ENCODE measurements at regions not wholly inside any gene's neighbourhood (a gene's known extent, or its start where the extent isn't known, plus 50 kb on each side); places are given as distances from the start of the nearest gene placed in this dataset.

- H3K36me3 ChIP-seq (ENCODE audit: insufficient read depth, low read length): no peaks in the 10 kb centered on the region
- H3K4me3 ChIP-seq: no peak overlapping the region
- TF ChIP-seq POLR2AphosphoS5 (IDR thresholded peaks at IDR 0.05; ENCODE audit: borderline replicate concordance, low read depth, low read length) (no peak), EZH2 (IDR thresholded peaks at IDR 0.05) (no peak), FOXP2 (optimal IDR thresholded peaks at IDR 0.05; ENCODE audit: control extremely low read depth, extremely low read length, insufficient read depth) (no peak)
- no peak overlapping the region for H3K27ac ChIP-seq
- no peak overlapping the region for H3K9ac ChIP-seq (ENCODE audit: insufficient read length)
- no peak for DNase-seq (ENCODE audit: low read depth, low spot score)
- H3K9me3 ChIP-seq (ENCODE audit: low read depth, low read length): no peaks in the 10 kb centered on the region
These were observed 100.5 kb upstream of the SLC25A13 start for GRCh38 chr7:96422388-96422787.

GRCh38 chr7:96418581-96418980 lies 96.7 kb upstream of the SLC25A13 start:
- Histone ChIP-seq H3K9me3 (ENCODE audit: low read depth, low read length) (no peaks in the 10 kb centered on the region), H3K9ac (ENCODE audit: insufficient read length) (no peak overlapping the region), H3K27ac (peak overlapping the region; percentile 44; the same call in 1 of the 2 replicates), H3K4me3 (no peak overlapping the region), H3K36me3 (ENCODE audit: insufficient read depth, low read length) (no peaks in the 10 kb centered on the region)
- peak; percentile 37 for DNase-seq (ENCODE audit: low read depth, low spot score)
- TF ChIP-seq FOXP2 (optimal IDR thresholded peaks at IDR 0.05; ENCODE audit: control extremely low read depth, extremely low read length, insufficient read depth) (peak; percentile 81), POLR2AphosphoS5 (IDR thresholded peaks at IDR 0.05; ENCODE audit: borderline replicate concordance, low read depth, low read length) (no peak; the same call in 1 of the 2 replicates), EZH2 (IDR thresholded peaks at IDR 0.05) (no peak)

- no peak overlapping the region for H3K9ac ChIP-seq (ENCODE audit: insufficient read length)
- H3K9me3 ChIP-seq (ENCODE audit: low read depth, low read length): no peaks in the 10 kb centered on the region
- no peak overlapping the region for H3K4me3 ChIP-seq
- TF ChIP-seq EZH2 (IDR thresholded peaks at IDR 0.05) (no peak), FOXP2 (optimal IDR thresholded peaks at IDR 0.05; ENCODE audit: control extremely low read depth, extremely low read length, insufficient read depth) (no peak), POLR2AphosphoS5 (IDR thresholded peaks at IDR 0.05; ENCODE audit: borderline replicate concordance, low read depth, low read length) (no peak)
- H3K36me3 ChIP-seq (ENCODE audit: insufficient read depth, low read length): no peaks in the 10 kb centered on the region
- no peak overlapping the region for H3K27ac ChIP-seq
- no peak for DNase-seq (ENCODE audit: low read depth, low spot score)
These were observed 95.9 kb upstream of the SLC25A13 start for GRCh38 chr7:96417784-96418183.

- no peaks in the 10 kb centered on the region for H3K9me3 ChIP-seq (ENCODE audit: low read depth, low read length)
- H3K36me3 ChIP-seq (ENCODE audit: insufficient read depth, low read length): no peaks in the 10 kb centered on the region
- no peak for DNase-seq (ENCODE audit: low read depth, low spot score)
- H3K9ac ChIP-seq (ENCODE audit: insufficient read length): no peak overlapping the region
- TF ChIP-seq FOXP2 (optimal IDR thresholded peaks at IDR 0.05; ENCODE audit: control extremely low read depth, extremely low read length, insufficient read depth) (no peak), EZH2 (IDR thresholded peaks at IDR 0.05) (no peak), POLR2AphosphoS5 (IDR thresholded peaks at IDR 0.05; ENCODE audit: borderline replicate concordance, low read depth, low read length) (no peak)
- H3K4me3 ChIP-seq: peak overlapping the region; percentile 46; the same call in 1 of the 2 replicates
- H3K27ac ChIP-seq: peak overlapping the region; percentile 79; the same call in 1 of the 2 replicates
These were observed 94.7 kb upstream of the SLC25A13 start for GRCh38 chr7:96416599-96416998.

GRCh38 chr7:96416116-96416515 lies 94.2 kb upstream of the SLC25A13 start:
- H3K4me3 ChIP-seq: no peak overlapping the region
- no peak overlapping the region for H3K27ac ChIP-seq
- no peak for TF ChIP-seq EZH2 (IDR thresholded peaks at IDR 0.05)
- no peak for TF ChIP-seq FOXP2 (optimal IDR thresholded peaks at IDR 0.05; ENCODE audit: control extremely low read depth, extremely low read length, insufficient read depth)
- no peak for TF ChIP-seq POLR2AphosphoS5 (IDR thresholded peaks at IDR 0.05; ENCODE audit: borderline replicate concordance, low read depth, low read length)
- no peak for DNase-seq (ENCODE audit: low read depth, low spot score)
- no peaks in the 10 kb centered on the region for H3K36me3 ChIP-seq (ENCODE audit: insufficient read depth, low read length)
- H3K9ac ChIP-seq (ENCODE audit: insufficient read length): no peak overlapping the region
- no peaks in the 10 kb centered on the region for H3K9me3 ChIP-seq (ENCODE audit: low read depth, low read length)

GRCh38 chr7:96415293-96415940 lies 93.5 kb upstream of the SLC25A13 start:
- TF ChIP-seq POLR2AphosphoS5 (IDR thresholded peaks at IDR 0.05; ENCODE audit: borderline replicate concordance, low read depth, low read length): no peak
- TF ChIP-seq EZH2 (IDR thresholded peaks at IDR 0.05): no peak
- no peak for TF ChIP-seq FOXP2 (optimal IDR thresholded peaks at IDR 0.05; ENCODE audit: control extremely low read depth, extremely low read length, insufficient read depth)
- no peak for DNase-seq (ENCODE audit: low read depth, low spot score)
- H3K4me3 ChIP-seq: no peak overlapping the region
- no peaks in the 10 kb centered on the region for H3K9me3 ChIP-seq (ENCODE audit: low read depth, low read length)
- H3K36me3 ChIP-seq (ENCODE audit: insufficient read depth, low read length): no peaks in the 10 kb centered on the region
- H3K27ac ChIP-seq: no peak overlapping the region
- H3K9ac ChIP-seq (ENCODE audit: insufficient read length): no peak overlapping the region

GRCh38 chr7:96414931-96415292 lies 93.0 kb upstream of the SLC25A13 start:
- H3K9ac ChIP-seq (ENCODE audit: insufficient read length): no peak overlapping the region
- no peak overlapping the region for H3K27ac ChIP-seq
- H3K9me3 ChIP-seq (ENCODE audit: low read depth, low read length): no peaks in the 10 kb centered on the region
- no peak overlapping the region for H3K4me3 ChIP-seq
- no peaks in the 10 kb centered on the region for H3K36me3 ChIP-seq (ENCODE audit: insufficient read depth, low read length)
- no peak for TF ChIP-seq FOXP2 (optimal IDR thresholded peaks at IDR 0.05; ENCODE audit: control extremely low read depth, extremely low read length, insufficient read depth)
- no peak for TF ChIP-seq EZH2 (IDR thresholded peaks at IDR 0.05)
- TF ChIP-seq POLR2AphosphoS5 (IDR thresholded peaks at IDR 0.05; ENCODE audit: borderline replicate concordance, low read depth, low read length): no peak
- no peak for DNase-seq (ENCODE audit: low read depth, low spot score)

- TF ChIP-seq POLR2AphosphoS5 (IDR thresholded peaks at IDR 0.05; ENCODE audit: borderline replicate concordance, low read depth, low read length): no peak
- no peak for TF ChIP-seq EZH2 (IDR thresholded peaks at IDR 0.05)
- no peak for TF ChIP-seq FOXP2 (optimal IDR thresholded peaks at IDR 0.05; ENCODE audit: control extremely low read depth, extremely low read length, insufficient read depth)
- no peak for DNase-seq (ENCODE audit: low read depth, low spot score)
- no peaks in the 10 kb centered on the region for H3K9me3 ChIP-seq (ENCODE audit: low read depth, low read length)
- H3K9ac ChIP-seq (ENCODE audit: insufficient read length): no peak overlapping the region
- H3K36me3 ChIP-seq (ENCODE audit: insufficient read depth, low read length): no peaks in the 10 kb centered on the region
- no peak overlapping the region for H3K27ac ChIP-seq
- no peak overlapping the region for H3K4me3 ChIP-seq
These were observed 88.4 kb upstream of the SLC25A13 start for GRCh38 chr7:96410126-96410839.

All from SK-N-MC (cell line).